Stimulated activated CD4-positive, alpha-beta T cell treated with anti-CD3 and anti-CD28 coated beads, Interleukin-1b, Interleukin-23, amount 100 ng/mL, for 1 hour (primary cell): ENCODE measurements at regions not wholly inside any gene's neighbourhood (a gene's known extent, or its start where the extent isn't known, plus 50 kb on each side); places are given as distances from the start of the nearest gene placed in this dataset.
"Not testable (repeated sequence)": the region's sequence is repeated elsewhere in the genome, so short reads cannot be mapped to it uniquely, and the experiment has no call there.

Experiments
- DNase-seq, 2 donors: peaks; one replicate each; pipeline ENCODE4 v3.0.0-alpha.2; 2020; ENCODE audit warnings: low read depth in 2 of 2

- no peak for DNase-seq
These were observed 657.5 kb upstream of the DPPA4 start for GRCh38 chr3:109994853-109995252.

- no peak for DNase-seq
These were observed 658.0 kb upstream of the DPPA4 start for GRCh38 chr3:109995377-109995776.

- DNase-seq: not testable (repeated sequence)
These were observed 664.6 kb upstream of the DPPA4 start for GRCh38 chr3:110001905-110002304.

GRCh38 chr3:110006913-110007312 lies 669.6 kb upstream of the DPPA4 start:
- no peak for DNase-seq

GRCh38 chr3:110015231-110015963 lies 678.1 kb upstream of the DPPA4 start:
- no peak for DNase-seq

- no peak for DNase-seq
These were observed 679.0 kb upstream of the DPPA4 start for GRCh38 chr3:110016235-110016815.

- no peak for DNase-seq
These were observed 680.0 kb upstream of the DPPA4 start for GRCh38 chr3:110017304-110017703.

- DNase-seq: no peak
These were observed 684.3 kb upstream of the DPPA4 start for GRCh38 chr3:110021659-110022058.

GRCh38 chr3:110023022-110023421 lies 685.7 kb upstream of the DPPA4 start:
- DNase-seq: not testable (repeated sequence)

- DNase-seq: no peak
These were observed 689.1 kb upstream of the DPPA4 start for GRCh38 chr3:110026421-110026820.

GRCh38 chr3:110027446-110028080 lies 690.2 kb upstream of the DPPA4 start:
- DNase-seq: no peak

- DNase-seq: no peak
These were observed 694.6 kb upstream of the DPPA4 start for GRCh38 chr3:110031975-110032374.

- no peak for DNase-seq
These were observed 722.1 kb upstream of the DPPA4 start for GRCh38 chr3:110059431-110059830.

- DNase-seq: no peak
These were observed 725.4 kb upstream of the DPPA4 start for GRCh38 chr3:110062716-110063115.

GRCh38 chr3:110063178-110063577 lies 725.8 kb upstream of the DPPA4 start:
- DNase-seq: no peak

- no peak for DNase-seq
These were observed 728.9 kb upstream of the DPPA4 start for GRCh38 chr3:110066206-110066605.

GRCh38 chr3:110067527-110067926 lies 730.2 kb upstream of the DPPA4 start:
- DNase-seq: no peak

GRCh38 chr3:110069761-110070160 lies 732.4 kb upstream of the DPPA4 start:
- no peak for DNase-seq

GRCh38 chr3:110070161-110070916 lies 733.0 kb upstream of the DPPA4 start:
- no peak for DNase-seq

GRCh38 chr3:110074095-110074494 lies 736.7 kb upstream of the DPPA4 start:
- DNase-seq: no peak

GRCh38 chr3:110077093-110077492 lies 739.7 kb upstream of the DPPA4 start:
- no peak for DNase-seq

- no peak for DNase-seq
These were observed 756.1 kb upstream of the DPPA4 start for GRCh38 chr3:110093411-110093810.
